H1 (cell line): ENCODE measurements at regions not wholly inside any gene's neighbourhood (a gene's known extent, or its start where the extent isn't known, plus 50 kb on each side); places are given as distances from the start of the nearest gene placed in this dataset.

ENCODE experiments used
- CTCF ChIA-PET: fragments of 300-600 bp; sonication (Branson Sonifier 250); formaldehyde crosslinking; loops from one replicate; lab custom pipeline; 2021; ENCODE audit not compliant: partially characterized antibody; lab: Charles Lee
- POLR2A ChIA-PET: fragments of 300-600 bp; sonication (Branson Sonifier 250); formaldehyde crosslinking; loops from one replicate; lab custom pipeline; 2021; ENCODE audit warnings: inconsistent platforms; ENCODE audit not compliant: partially characterized antibody; lab: Charles Lee
- DNase-seq, 2 experiments: peaks; one replicate each; pipeline versions ENCODE4 v3.0.0 to v3.0.0-alpha.2; 2010 to 2022; ENCODE audit warnings: low spot score in 2 of 2, low read depth in 1 of 2, mixed read lengths in 1 of 2
- FAIRE-seq: peaks from 2 replicates; lab custom pipeline; 2011; peaks lifted over from hg19 to GRCh38; lab: Jason Lieb, UNC
- H2AFZ ChIP-seq: 2 replicates; pipeline ENCODE4 v1.8.1; 2012; ENCODE audit warnings: low read length, inconsistent platforms
- H2AK5ac ChIP-seq: 2 replicates; pipeline ENCODE4 v1.6.1; 2013; ENCODE audit warnings: low read depth, low read length
- H2BK120ac ChIP-seq: replicated peaks from 2 replicates; pipeline ENCODE3; 2013; ENCODE audit warnings: low read depth, low read length, inconsistent platforms
- H2BK12ac ChIP-seq: 2 replicates; pipeline ENCODE4 v1.6.1; 2013; ENCODE audit warnings: low read depth, low read length
- H2BK15ac ChIP-seq: 2 replicates; pipeline ENCODE4 v1.6.1; 2013; ENCODE audit warnings: low read length
- H2BK20ac ChIP-seq: 2 replicates; pipeline ENCODE4 v1.6.1; 2013; ENCODE audit warnings: low read length
- H2BK5ac ChIP-seq: 2 replicates; pipeline ENCODE4 v1.6.1; 2013; ENCODE audit warnings: low read depth, low read length
- H3K14ac ChIP-seq: 2 replicates; pipeline ENCODE4 v1.6.1; 2013; ENCODE audit warnings: inconsistent platforms; ENCODE audit not compliant: insufficient read length
- H3K18ac ChIP-seq: 2 replicates; pipeline ENCODE4 v1.6.1; 2013; ENCODE audit warnings: low read length; ENCODE audit errors: extremely low read depth
- H3K23ac ChIP-seq: 2 replicates; pipeline ENCODE4 v1.6.1; 2013; ENCODE audit warnings: inconsistent platforms; ENCODE audit not compliant: insufficient read length
- H3K23me2 ChIP-seq: 2 replicates; pipeline ENCODE4 v1.6.1; 2013; ENCODE audit warnings: low read depth, low read length
- H3K27ac ChIP-seq: 2 replicates; pipeline ENCODE4 v1.6.1; 2011; ENCODE audit warnings: low read depth, low read length, inconsistent platforms
- H3K27me3 ChIP-seq, 4 experiments: replicated peaks in 1 of 4; 1 replicate in 1 of 4; 2 replicates in 3 of 4; pipeline versions ENCODE4 v1.6.1 to v1.8.1; 2011 to 2013; ENCODE audit warnings: low read length in 3 of 4, mild to moderate bottlenecking in 3 of 4, inconsistent platforms in 2 of 4, mixed read lengths in 2 of 4, moderate library complexity in 1 of 4; ENCODE audit not compliant: control insufficient read depth in 3 of 4, insufficient read depth in 3 of 4; ENCODE audit errors: extremely low read depth in 1 of 4
- H3K36me3 ChIP-seq, 4 experiments: 2 replicates each; pipeline versions ENCODE4 v1.6.1 to v1.8.1; 2011 to 2013; ENCODE audit warnings: mild to moderate bottlenecking in 4 of 4, low read length in 3 of 4, moderate library complexity in 2 of 4, control low read depth in 1 of 4, inconsistent platforms in 1 of 4; ENCODE audit not compliant: insufficient read depth in 4 of 4, control insufficient read depth in 2 of 4
- H3K4ac ChIP-seq: replicated peaks from 2 replicates; pipeline ENCODE3; 2013; ENCODE audit warnings: low read length, low read depth, mixed read lengths, inconsistent platforms; ENCODE audit not compliant: insufficient read length
- H3K4me1 ChIP-seq, 4 experiments: replicated peaks in 1 of 4; 1 replicate in 1 of 4; 2 replicates in 3 of 4; pipeline versions ENCODE4 v1.6.1 to v1.8.1; 2011 to 2013; ENCODE audit warnings: low read length in 3 of 4, inconsistent platforms in 2 of 4, mixed read lengths in 1 of 4; ENCODE audit not compliant: insufficient read depth in 4 of 4, control insufficient read depth in 3 of 4
- H3K4me2 ChIP-seq, 2 experiments: 2 replicates each; pipeline versions ENCODE4 v1.6.1 to v1.8.1; 2011 to 2013; ENCODE audit warnings: low read depth in 2 of 2, low read length in 2 of 2, control low read depth in 1 of 2, inconsistent platforms in 1 of 2, mild to moderate bottlenecking in 1 of 2; ENCODE audit not compliant: insufficient read depth in 1 of 2
- H3K4me3 ChIP-seq, 4 experiments: fragments of 200-600, 300-600 bp in 1 of 4; sonication (generic), shearing (Covaris generic), sonication (Bioruptor Twin) in 1 of 4; 2 replicates each; pipeline versions ENCODE4 v1.5.1 to v1.8.1; 2011 to 2016; ENCODE audit warnings: low read length in 4 of 4, low read depth in 3 of 4, control low read depth in 2 of 4, inconsistent platforms in 2 of 4, mild to moderate bottlenecking in 2 of 4, mixed read lengths in 1 of 4, moderate library complexity in 1 of 4; ENCODE audit not compliant: insufficient read depth in 2 of 4; ENCODE audit errors: extremely low read depth in 1 of 4
- H3K56ac ChIP-seq: replicated peaks from 2 replicates; pipeline ENCODE3; 2013; ENCODE audit warnings: low read depth, mild to moderate bottlenecking, mixed read lengths, low read length, inconsistent platforms; ENCODE audit not compliant: insufficient read length
- H3K79me1 ChIP-seq: 2 replicates; pipeline ENCODE4 v1.6.1; 2013; ENCODE audit warnings: low read depth, low read length, control low read depth
- H3K79me2 ChIP-seq, 2 experiments: 2 replicates each; pipeline versions ENCODE4 v1.6.1 to v1.8.1; 2012 to 2013; ENCODE audit warnings: low read length in 2 of 2, mild to moderate bottlenecking in 2 of 2, inconsistent platforms in 1 of 2; ENCODE audit not compliant: insufficient read depth in 2 of 2, control insufficient read depth in 1 of 2
- H3K9ac ChIP-seq, 4 experiments: replicated peaks in 1 of 4; 1 replicate in 1 of 4; 2 replicates in 3 of 4; pipeline versions ENCODE4 v1.6.1 to v1.8.1; 2011 to 2013; ENCODE audit warnings: low read depth in 3 of 4, low read length in 3 of 4, control low read depth in 2 of 4, mild to moderate bottlenecking in 2 of 4, moderate library complexity in 2 of 4, inconsistent platforms in 1 of 4; ENCODE audit errors: extremely low read depth in 1 of 4
- H3K9me3 ChIP-seq, 2 experiments: 2 replicates each; pipeline versions ENCODE4 v1.6.1 to v1.8.1; 2012 to 2013; ENCODE audit warnings: mild to moderate bottlenecking in 2 of 2, moderate library complexity in 2 of 2, control low read depth in 1 of 2, inconsistent platforms in 1 of 2, low read depth in 1 of 2, low read length in 1 of 2, mixed read lengths in 1 of 2; ENCODE audit not compliant: insufficient read depth in 2 of 2
- H4K20me1 ChIP-seq, 2 experiments: replicated peaks in 1 of 2; 2 replicates each; pipeline versions ENCODE3 to v1.8.1; 2011 to 2013; ENCODE audit warnings: inconsistent platforms in 2 of 2, low read length in 2 of 2, mild to moderate bottlenecking in 1 of 2; ENCODE audit not compliant: insufficient read depth in 2 of 2, control insufficient read depth in 1 of 2
- H4K5ac ChIP-seq: 2 replicates; pipeline ENCODE4 v1.6.1; 2013; ENCODE audit warnings: low read length, low read depth, mixed read lengths, inconsistent platforms; ENCODE audit not compliant: insufficient read length
- H4K8ac ChIP-seq: 2 replicates; pipeline ENCODE4 v1.8.0; 2013; ENCODE audit warnings: mild to moderate bottlenecking, moderate library complexity, low read length, inconsistent platforms; ENCODE audit not compliant: insufficient read depth; ENCODE audit errors: extremely low read depth
- H4K91ac ChIP-seq: replicated peaks from 2 replicates; pipeline ENCODE3; 2013; ENCODE audit warnings: low read length, mixed read lengths, inconsistent platforms; ENCODE audit not compliant: insufficient read length
- ATF2 ChIP-seq: IDR thresholded peaks from 2 replicates; pipeline ENCODE4 v1.6.1; 2012; ENCODE audit warnings: low read length, inconsistent platforms
- CBX8 ChIP-seq: fragments of 300-800, 300-1000 bp; sonication (generic); IDR thresholded peaks from 2 replicates; pipeline ENCODE4 v1.7.1; 2016; ENCODE audit warnings: low read depth, low read length, borderline replicate concordance
- EGR1 ChIP-seq: IDR thresholded peaks from 2 replicates; pipeline ENCODE4 v1.6.1; 2011; ENCODE audit warnings: low read depth, low read length, borderline replicate concordance
- POLR2AphosphoS5 ChIP-seq: IDR thresholded peaks from 2 replicates; pipeline ENCODE4 v1.6.1; 2011; ENCODE audit warnings: low read depth, low read length
- RNF2 ChIP-seq: fragments of 200-900, 300-1000 bp; sonication (generic); IDR thresholded peaks from 2 replicates; pipeline ENCODE4 v1.7.1; 2016; ENCODE audit warnings: borderline replicate concordance, low read depth, mild to moderate bottlenecking, antibody characterized with exemption, low read length; ENCODE audit not compliant: poor library complexity, severe bottlenecking; ENCODE audit errors: missing control alignments
- SAP30 ChIP-seq: fragments of 300-600 bp; sonication (generic); IDR thresholded peaks from 2 replicates; pipeline ENCODE4 v1.7.1; 2012; ENCODE audit warnings: low read length, moderate library complexity, mild to moderate bottlenecking, inconsistent platforms; ENCODE audit not compliant: insufficient read depth, insufficient replicate concordance
- SIX5 ChIP-seq: IDR thresholded peaks from 2 replicates; pipeline ENCODE4 v1.6.1; 2011; ENCODE audit warnings: mild to moderate bottlenecking, low read depth, low read length
- SP4 ChIP-seq: IDR thresholded peaks from 2 replicates; pipeline ENCODE4 v1.6.1; 2012; ENCODE audit warnings: low read length, inconsistent platforms
- TBP ChIP-seq: IDR thresholded peaks from 2 replicates; pipeline ENCODE4 v1.6.1; 2011; ENCODE audit warnings: low read depth, low read length, improper control_type of control experiment
- TEAD4 ChIP-seq: IDR thresholded peaks from 2 replicates; pipeline ENCODE4 v1.6.1; 2012; ENCODE audit warnings: low read depth, low read length, inconsistent platforms, mixed read lengths
- WGBS, 2 experiments: shearing (Covaris generic) in 1 of 2; methylation state at CpG; one replicate each; pipeline versions ENCODE4 v1.1.6 to v1.1.7; 2013 to 2015; ENCODE audit warnings: low lambda C conversion rate in 2 of 2, mixed read lengths in 2 of 2, inconsistent platforms in 1 of 2, low coverage in 1 of 2, missing lambda C conversion rate in 1 of 2; ENCODE audit not compliant: insufficient replicate concordance in 2 of 2, insufficient coverage in 1 of 2, insufficient read length in 1 of 2; ENCODE audit errors: extremely low coverage in 1 of 2, missing lambda C conversion rate in 1 of 2; 5-methylcytosine and 5-hydroxymethylcytosine counted together

- H2BK120ac ChIP-seq = no peak overlapping the region
- no peak overlapping the region for H4K8ac ChIP-seq
- H4K5ac ChIP-seq = no peak overlapping the region
- no peaks in the 10 kb centered on the region for H3K36me3 ChIP-seq
- H4K20me1 ChIP-seq = no peaks in the 10 kb centered on the region
- no peak overlapping the region for H3K4ac ChIP-seq
- H2AK5ac ChIP-seq = no peak overlapping the region
- no peak overlapping the region for H3K23ac ChIP-seq
- H2BK5ac ChIP-seq = peak overlapping the region; percentile 2; the same call in 1 of the 2 replicates
- H3K4me3 ChIP-seq = no peak overlapping the region
- ChIA-PET CTCF (no interaction called here), POLR2A (no interaction called here)
- H2AFZ ChIP-seq = no peak overlapping the region
- H4K91ac ChIP-seq = no peak overlapping the region
- H3K4me2 ChIP-seq = no peak overlapping the region
- no peak overlapping the region; the same call in 1 of the 2 replicates for H2BK12ac ChIP-seq
- DNase-seq = no peak
- 0 out of 4 replicates have a peak, but pooled peaks cover 0 to 1% of the 10 kb centered on the region in 2 experiments for H3K79me2 ChIP-seq
- peaks cover 2% of the 10 kb centered on the region; the same call in 1 of the 2 replicates for H3K79me1 ChIP-seq
- no peak for FAIRE-seq
- H2BK20ac ChIP-seq = no peak overlapping the region
- no peak overlapping the region for H3K14ac ChIP-seq
- H2BK15ac ChIP-seq = no peak overlapping the region
- no peaks in the 10 kb centered on the region for H3K27me3 ChIP-seq
- peaks cover 0 to 6% (median 2%) of the 10 kb centered on the region in 4 experiments; a peak in 2 of 7 replicates for H3K4me1 ChIP-seq
- no peak overlapping the region for H3K27ac ChIP-seq
- no peaks in the 10 kb centered on the region for H3K23me2 ChIP-seq
- no peak overlapping the region for H3K18ac ChIP-seq
- no peak overlapping the region for H3K56ac ChIP-seq
- no peak overlapping the region; a peak in 1 of 7 replicates for H3K9ac ChIP-seq
- 89% methylated on average over 6 of the region's 6 CpGs; no CpG with 5 or more reads in 1 of the 2 experiments for WGBS, 2 experiments
- H3K9me3 ChIP-seq = no peaks in the 10 kb centered on the region
- TF ChIP-seq TBP (no peak), SP4 (no peak), SIX5 (no peak), POLR2AphosphoS5 (no peak), RNF2 (no peak), EGR1 (no peak), TEAD4 (no peak), ATF2 (no peak), SAP30 (no peak), CBX8 (no peak)
These were observed 143.3 kb downstream of the PRL start for GRCh38 chr6:22153384-22154158.
